HEK293T (cell line): ENCODE measurements at regions not wholly inside any gene's neighbourhood (a gene's known extent, or its start where the extent isn't known, plus 50 kb on each side); places are given as distances from the start of the nearest gene placed in this dataset.

ENCODE experiments used
- CTCF ChIA-PET: fragments of 350-600 bp; formaldehyde crosslinking; extraction: SDS; loops from one replicate; lab custom pipeline; 2021; ENCODE audit warnings: antibody characterized with exemption, inconsistent platforms; lab: Yijun Ruan, JAX
- POLR2A ChIA-PET: fragments of 350-600 bp; formaldehyde crosslinking; extraction: SDS; loops from one replicate; lab custom pipeline; 2020; ENCODE audit warnings: antibody characterized with exemption, inconsistent platforms; lab: Yijun Ruan, JAX
- DNase-seq: peaks from one replicate; pipeline ENCODE4 v3.0.0; 2012; ENCODE audit warnings: mixed read lengths; ENCODE audit errors: extremely low spot score
- ARNT ChIP-seq: fragments of 450-650 bp; IDR thresholded peaks from 2 replicates; pipeline ENCODE4 v1.6.1; 2017; ENCODE audit warnings: mild to moderate bottlenecking
- BHLHE40 ChIP-seq: fragments of 450-650 bp; IDR thresholded peaks from 2 replicates; pipeline ENCODE4 v1.6.1; 2016; ENCODE audit warnings: mild to moderate bottlenecking, moderate library complexity, borderline replicate concordance
- CTBP1 ChIP-seq: fragments of 450-650 bp; IDR thresholded peaks from 2 replicates; pipeline ENCODE4 v1.6.1; 2016; ENCODE audit warnings: borderline replicate concordance
- ELF4 ChIP-seq: fragments of 450-650 bp; IDR thresholded peaks from 2 replicates; pipeline ENCODE4 v1.6.1; 2017; ENCODE audit warnings: antibody characterized with exemption
- FOXA1 ChIP-seq: fragments of 450-650 bp; IDR thresholded peaks from 2 replicates; pipeline ENCODE4 v1.6.1; 2016; ENCODE audit warnings: mild to moderate bottlenecking
- FOXK2 ChIP-seq: fragments of 450-650 bp; IDR thresholded peaks from 2 replicates; pipeline ENCODE4 v1.6.1; 2016; ENCODE audit warnings: mild to moderate bottlenecking
- FOXM1 ChIP-seq: fragments of 450-650 bp; IDR thresholded peaks from 2 replicates; pipeline ENCODE4 v1.6.1; 2017; ENCODE audit warnings: mild to moderate bottlenecking, borderline replicate concordance
- HDGF ChIP-seq: fragments of 450-650 bp; IDR thresholded peaks from 2 replicates; pipeline ENCODE4 v1.6.1; 2017; ENCODE audit warnings: antibody characterized with exemption, borderline replicate concordance
- L3MBTL2 ChIP-seq: fragments of 450-650 bp; conservative IDR thresholded peaks from 2 replicates; pipeline ENCODE4 v1.6.1; 2016; ENCODE audit warnings: mild to moderate bottlenecking
- LEF1 ChIP-seq: fragments of 450-650 bp; IDR thresholded peaks from 2 replicates; pipeline ENCODE4 v1.6.1; 2017; ENCODE audit warnings: mild to moderate bottlenecking, borderline replicate concordance
- NFRKB ChIP-seq: fragments of 450-650 bp; IDR thresholded peaks from 2 replicates; pipeline ENCODE4 v1.6.1; 2016; ENCODE audit warnings: mild to moderate bottlenecking, moderate library complexity
- SP1 ChIP-seq: fragments of 450-650 bp; IDR thresholded peaks from 2 replicates; pipeline ENCODE4 v1.6.1; 2017
- SUZ12 ChIP-seq: fragments of 450-650 bp; IDR thresholded peaks from 2 replicates; pipeline ENCODE4 v1.6.1; 2016; ENCODE audit warnings: mild to moderate bottlenecking
- TARDBP ChIP-seq: fragments of 450-650 bp; IDR thresholded peaks from 2 replicates; pipeline ENCODE4 v1.6.1; 2016
- ZNF384 ChIP-seq: fragments of 450-650 bp; IDR thresholded peaks from 2 replicates; pipeline ENCODE4 v1.6.1; 2016
- TF ChIP-seq, protein P1 (sequence below): fragments of 450-650 bp; IDR thresholded peaks from 2 replicates; pipeline ENCODE4 v1.6.1; 2016

DNA sequence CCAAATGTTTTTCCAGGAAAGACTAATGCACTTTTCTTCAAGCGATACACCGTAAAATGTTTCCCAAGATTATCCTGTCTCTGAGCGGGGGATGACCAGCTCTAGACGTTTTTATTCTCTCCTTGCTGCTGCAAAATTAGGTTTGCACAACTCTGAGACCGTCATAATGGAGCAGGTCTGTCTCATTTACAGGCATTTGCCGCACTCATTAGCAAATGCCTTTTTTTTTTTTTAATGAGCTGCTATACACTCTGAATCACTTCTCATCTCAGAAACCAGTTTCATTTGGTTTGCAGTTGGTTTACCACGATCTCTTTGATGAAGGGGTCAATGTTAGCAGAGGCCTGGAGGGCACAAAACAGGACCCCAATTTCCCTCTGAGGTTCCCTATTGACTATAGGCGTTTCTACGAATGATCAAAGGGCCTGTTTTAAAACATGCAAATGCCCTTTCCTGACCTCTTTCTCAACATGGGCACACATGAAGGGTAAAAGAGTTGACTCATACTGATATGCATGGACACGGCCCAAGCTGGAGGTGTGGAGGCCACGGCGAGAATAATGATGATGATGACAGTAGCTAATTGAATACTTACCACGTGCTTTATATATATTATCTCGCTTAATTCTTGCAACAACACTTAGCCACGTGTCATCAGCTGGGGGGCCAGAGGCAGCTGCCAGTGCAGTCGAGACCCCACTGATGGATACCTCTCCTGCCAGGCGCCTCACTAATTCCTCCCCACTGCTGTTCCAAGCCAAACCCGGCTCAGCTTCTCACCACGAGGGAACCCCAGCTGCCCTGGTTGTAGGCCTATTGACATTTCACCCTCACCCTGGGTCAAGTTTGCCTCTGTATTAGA, 89.9 kb upstream of the PTCH1 start:
- POLR2A ChIA-PET: no interaction called here
- CTCF ChIA-PET: no interaction called here
- no peak for DNase-seq
- TF ChIP-seq ELF4 (no peak), HDGF (no peak), FOXK2 (no peak), NFRKB (no peak), BHLHE40 (no peak), ZNF384 (no peak), TARDBP (no peak), SUZ12 (no peak)
- TF ChIP-seq, protein P1, sequence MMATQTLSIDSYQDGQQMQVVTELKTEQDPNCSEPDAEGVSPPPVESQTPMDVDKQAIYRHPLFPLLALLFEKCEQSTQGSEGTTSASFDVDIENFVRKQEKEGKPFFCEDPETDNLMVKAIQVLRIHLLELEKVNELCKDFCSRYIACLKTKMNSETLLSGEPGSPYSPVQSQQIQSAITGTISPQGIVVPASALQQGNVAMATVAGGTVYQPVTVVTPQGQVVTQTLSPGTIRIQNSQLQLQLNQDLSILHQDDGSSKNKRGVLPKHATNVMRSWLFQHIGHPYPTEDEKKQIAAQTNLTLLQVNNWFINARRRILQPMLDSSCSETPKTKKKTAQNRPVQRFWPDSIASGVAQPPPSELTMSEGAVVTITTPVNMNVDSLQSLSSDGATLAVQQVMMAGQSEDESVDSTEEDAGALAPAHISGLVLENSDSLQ: no peak

DNA sequence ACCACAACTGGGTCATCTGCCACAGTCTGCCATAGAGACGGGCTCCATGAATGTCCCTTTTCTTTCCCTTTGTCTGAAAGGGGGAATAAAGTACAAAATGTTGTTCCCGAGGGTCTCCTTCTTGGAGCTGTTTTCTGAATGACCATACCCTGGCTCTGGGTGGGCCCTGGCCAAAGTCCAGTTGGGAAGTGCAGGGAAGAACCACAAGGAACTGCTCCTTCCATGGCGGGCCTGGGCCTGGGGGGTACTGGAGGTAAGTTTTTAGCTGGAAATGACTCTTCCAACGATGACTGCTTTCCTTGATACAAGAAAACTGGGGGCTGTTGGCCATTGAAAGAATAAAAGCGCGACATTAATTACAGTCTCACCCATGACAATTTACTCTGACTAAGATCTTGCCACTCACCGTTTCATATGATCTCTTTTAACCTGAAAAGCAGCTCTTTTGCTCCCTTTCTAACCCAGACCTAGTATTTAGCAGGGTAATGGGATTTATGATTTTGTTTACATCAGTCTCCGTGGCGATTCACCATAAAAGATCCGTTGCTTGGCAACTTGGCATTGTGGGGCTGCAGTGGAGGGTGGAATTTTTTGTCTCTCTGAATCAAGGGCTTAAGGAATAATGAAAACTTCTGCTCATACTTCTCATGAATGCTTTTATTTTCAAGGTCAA, 89.2 kb upstream of the PTCH1 start:
- ChIA-PET POLR2A (no interaction called here), CTCF (interaction anchor here (0.6 kb wide), 1 partner anchor 176 kb away, joined by 3 read pairs; no protein-coding TSS in a partner anchor)
- TF ChIP-seq L3MBTL2 (no peak), FOXK2 (no peak), CTBP1 (no peak), FOXA1 (no peak), SP1 (no peak), ELF4 (no peak), ARNT (no peak), FOXM1 (no peak), NFRKB (no peak), BHLHE40 (no peak), ZNF384 (no peak), TARDBP (no peak), SUZ12 (no peak), LEF1 (no peak), HDGF (no peak)
- TF ChIP-seq, protein P1: no peak
- DNase-seq: peak; percentile 34

DNA sequence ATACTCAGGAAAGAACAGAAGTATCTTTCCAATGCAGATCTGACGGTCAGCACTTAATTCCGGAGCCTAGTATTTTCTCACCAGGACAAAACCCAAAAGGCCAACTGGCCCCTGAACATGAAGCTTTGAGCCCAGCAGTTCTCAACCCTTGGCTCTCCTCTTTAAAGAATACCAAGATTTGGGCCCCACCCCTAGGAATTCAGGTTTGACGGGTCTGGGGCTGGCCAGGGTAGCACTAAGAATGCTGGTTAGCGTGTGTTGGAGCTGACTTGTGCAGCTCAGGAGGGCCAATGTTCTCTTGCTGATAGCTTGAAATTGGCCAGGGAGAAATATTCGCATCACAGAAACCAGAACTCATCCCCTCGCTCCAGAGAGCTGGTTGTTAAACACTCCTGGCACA, 88.3 kb upstream of the PTCH1 start:
- CTCF ChIA-PET: interaction anchor here (0.6 kb wide), 1 partner anchor 177 kb away, joined by 3 read pairs; no protein-coding TSS in a partner anchor
- DNase-seq: no peak
- POLR2A ChIA-PET: no interaction called here
- TF ChIP-seq, protein P1: no peak

DNA sequence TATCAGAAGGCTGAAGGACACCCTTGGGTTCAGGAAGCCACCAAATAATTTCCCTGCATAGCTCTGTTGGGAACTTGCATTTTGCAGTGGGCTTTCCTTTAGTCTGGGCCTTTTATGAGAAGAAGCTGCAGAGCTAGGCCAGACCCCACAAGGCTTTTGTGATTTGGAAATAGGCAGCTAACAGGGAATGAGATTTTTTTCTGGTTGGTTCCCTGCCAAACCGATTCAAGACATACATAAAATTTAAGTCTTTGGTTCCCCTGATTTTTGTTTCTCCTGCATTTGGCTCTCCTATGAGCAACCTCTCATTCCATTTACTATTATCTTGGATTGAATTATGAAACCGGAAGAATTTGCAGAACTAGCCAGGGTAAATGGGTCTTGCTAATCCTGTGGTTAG, 81.5 kb upstream of the PTCH1 start:
- ChIA-PET POLR2A (no interaction called here), CTCF (no interaction called here)
- DNase-seq: no peak
- TF ChIP-seq LEF1 (no peak), ARNT (no peak), CTBP1 (no peak), ELF4 (no peak), L3MBTL2 (no peak), TARDBP (no peak), SP1 (no peak), HDGF (no peak), FOXK2 (no peak)

DNA sequence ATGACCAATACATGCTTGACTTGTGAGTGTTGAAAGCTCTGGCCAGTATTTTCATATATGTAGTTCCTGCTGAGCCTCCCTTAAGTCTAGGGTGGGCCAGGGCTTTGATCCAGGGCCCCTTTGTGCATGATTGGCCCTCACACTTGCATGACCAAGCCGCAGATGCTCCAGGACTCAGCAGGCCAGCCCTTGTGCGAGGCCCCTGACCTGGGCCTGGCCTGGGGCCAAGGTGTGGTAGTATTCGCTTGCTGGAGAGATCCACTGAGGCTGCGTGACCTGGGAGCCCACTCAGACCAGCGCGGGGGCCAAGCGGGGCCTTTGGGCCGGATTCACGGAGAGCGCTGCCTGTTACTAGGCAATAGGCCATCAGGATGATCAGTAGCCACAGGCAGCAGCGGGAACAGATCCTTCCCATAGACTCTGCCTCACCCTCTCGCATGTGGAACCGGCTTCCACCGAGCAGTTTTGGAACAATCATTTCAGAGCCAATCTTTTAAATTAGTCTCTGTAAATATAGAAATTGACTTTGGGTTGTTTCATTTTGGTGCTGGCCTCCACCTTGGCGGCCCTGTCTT, 79.0 kb upstream of the PTCH1 start:
- POLR2A ChIA-PET: no interaction called here
- DNase-seq: no peak
- CTCF ChIA-PET: no interaction called here
- TF ChIP-seq FOXM1: no peak
- no peak for TF ChIP-seq HDGF
- TF ChIP-seq L3MBTL2: no peak
- TF ChIP-seq LEF1: no peak
- TF ChIP-seq ZNF384: no peak
- TF ChIP-seq, protein P1: no peak
- TF ChIP-seq SUZ12: no peak
- no peak for TF ChIP-seq ELF4
- no peak for TF ChIP-seq BHLHE40
- TF ChIP-seq SP1: no peak
- no peak for TF ChIP-seq FOXA1
- no peak for TF ChIP-seq CTBP1
- TF ChIP-seq NFRKB: no peak
- no peak for TF ChIP-seq TARDBP
- no peak for TF ChIP-seq ARNT
- TF ChIP-seq FOXK2: no peak
